ENCODE measurements at regions not wholly inside any gene's neighbourhood (a gene's known extent, or its start where the extent isn't known, plus 50 kb on each side); places are given as distances from the start of the nearest gene placed in this dataset.

DNA sequence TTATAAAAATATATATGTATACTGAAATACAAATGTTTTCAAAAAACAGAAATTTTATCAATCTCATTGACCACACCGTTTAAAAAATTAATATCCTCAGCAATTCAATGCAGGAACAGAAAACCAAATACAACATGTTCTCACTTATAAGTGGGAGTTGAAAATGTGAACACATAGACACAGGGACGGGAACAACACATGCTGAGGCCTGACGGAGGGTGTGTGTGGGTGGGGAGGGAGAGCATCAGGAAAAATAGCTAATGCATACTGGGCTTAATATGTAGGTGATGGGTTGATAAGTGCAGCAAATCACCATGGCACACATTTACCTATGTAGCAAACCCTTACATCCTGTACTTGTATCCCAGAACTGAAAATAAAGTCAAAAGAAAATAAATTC lies 409.5 kb downstream of the MLLT3 start:
- TF ChIP-seq MAX (IDR thresholded peaks at IDR 0.05; ENCODE audit: insufficient read depth, insufficient read length): no peak
- TF ChIP-seq, protein P1, sequence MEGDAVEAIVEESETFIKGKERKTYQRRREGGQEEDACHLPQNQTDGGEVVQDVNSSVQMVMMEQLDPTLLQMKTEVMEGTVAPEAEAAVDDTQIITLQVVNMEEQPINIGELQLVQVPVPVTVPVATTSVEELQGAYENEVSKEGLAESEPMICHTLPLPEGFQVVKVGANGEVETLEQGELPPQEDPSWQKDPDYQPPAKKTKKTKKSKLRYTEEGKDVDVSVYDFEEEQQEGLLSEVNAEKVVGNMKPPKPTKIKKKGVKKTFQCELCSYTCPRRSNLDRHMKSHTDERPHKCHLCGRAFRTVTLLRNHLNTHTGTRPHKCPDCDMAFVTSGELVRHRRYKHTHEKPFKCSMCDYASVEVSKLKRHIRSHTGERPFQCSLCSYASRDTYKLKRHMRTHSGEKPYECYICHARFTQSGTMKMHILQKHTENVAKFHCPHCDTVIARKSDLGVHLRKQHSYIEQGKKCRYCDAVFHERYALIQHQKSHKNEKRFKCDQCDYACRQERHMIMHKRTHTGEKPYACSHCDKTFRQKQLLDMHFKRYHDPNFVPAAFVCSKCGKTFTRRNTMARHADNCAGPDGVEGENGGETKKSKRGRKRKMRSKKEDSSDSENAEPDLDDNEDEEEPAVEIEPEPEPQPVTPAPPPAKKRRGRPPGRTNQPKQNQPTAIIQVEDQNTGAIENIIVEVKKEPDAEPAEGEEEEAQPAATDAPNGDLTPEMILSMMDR (IDR thresholded peaks at IDR 0.05; ENCODE audit: extremely low read depth in 1 of 2, insufficient read depth in 1 of 2, low read depth in 1 of 2, low read length in 2 of 2): no peak
- no peak for TF ChIP-seq POLR2A (IDR thresholded peaks at IDR 0.05; ENCODE audit: low read depth, low read length)
- no peak for TF ChIP-seq GATA2 (IDR thresholded peaks at IDR 0.05; ENCODE audit: insufficient read depth, insufficient read length, low read depth, low read length)
- TF ChIP-seq EZH2 (IDR thresholded peaks at IDR 0.05; ENCODE audit: borderline replicate concordance, low read depth, low read length, severe bottlenecking): no peak
- TF ChIP-seq MYC (IDR thresholded peaks at IDR 0.05; ENCODE audit: low read depth, low read length): no peak
- TF ChIP-seq FOS (IDR thresholded peaks at IDR 0.05; ENCODE audit: borderline replicate concordance, insufficient read depth, low read length): no peak
- TF ChIP-seq JUN (IDR thresholded peaks at IDR 0.05; ENCODE audit: borderline replicate concordance, insufficient read depth, insufficient read length, low read depth): no peak

Measured in endothelial cell of umbilical vein (primary cell).